Right lung (tissue), 2 donors: ENCODE measurements at regions not wholly inside any gene's neighbourhood (a gene's known extent, or its start where the extent isn't known, plus 50 kb on each side); places are given as distances from the start of the nearest gene placed in this dataset.

Experiments
- DNase-seq, 2 donors: peaks; one replicate each; pipeline ENCODE4 v3.0.0-alpha.2; 2013

DNA sequence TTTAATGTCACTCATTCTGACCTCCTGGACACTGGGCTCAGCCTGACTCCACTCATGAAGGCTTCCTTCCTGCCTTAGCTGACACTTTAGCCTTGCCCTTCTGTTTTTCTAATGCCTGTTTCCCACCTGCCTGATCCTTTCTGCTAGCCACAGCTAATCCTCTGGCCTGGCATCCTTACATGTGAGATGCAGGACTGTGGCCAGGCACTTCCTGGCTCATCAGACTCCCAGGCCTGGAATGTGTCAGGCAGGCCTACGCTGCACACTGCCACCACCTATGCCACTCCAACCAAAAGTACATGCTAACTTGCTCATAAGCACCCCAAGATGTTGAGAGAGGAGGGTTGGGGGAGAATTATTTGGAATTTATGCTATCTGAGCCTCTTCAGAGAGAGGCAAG lies 138.8 kb upstream of the NALF2 start:
- no peak for DNase-seq

DNA sequence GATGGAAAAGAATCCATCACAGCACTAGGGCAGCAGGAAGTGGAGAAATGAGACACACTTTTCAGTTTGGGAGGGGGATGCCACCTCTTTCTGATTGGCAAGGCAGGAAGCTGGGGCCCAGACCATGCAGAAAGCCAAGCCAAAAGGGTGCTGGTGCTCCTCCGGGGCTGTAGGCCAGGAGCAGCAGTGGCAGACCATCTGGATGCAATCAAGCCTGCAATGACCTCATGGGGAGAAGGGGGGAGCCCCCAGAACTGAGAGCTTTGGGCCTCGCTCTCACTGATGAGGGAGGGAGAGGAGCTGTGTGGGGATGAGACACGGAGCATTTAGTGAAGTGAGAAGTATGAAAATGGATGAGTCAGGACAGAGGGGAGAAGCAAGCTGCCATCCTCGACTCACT lies 141.3 kb upstream of the NALF2 start:
- peak; percentile 44 to 45 for DNase-seq

DNA sequence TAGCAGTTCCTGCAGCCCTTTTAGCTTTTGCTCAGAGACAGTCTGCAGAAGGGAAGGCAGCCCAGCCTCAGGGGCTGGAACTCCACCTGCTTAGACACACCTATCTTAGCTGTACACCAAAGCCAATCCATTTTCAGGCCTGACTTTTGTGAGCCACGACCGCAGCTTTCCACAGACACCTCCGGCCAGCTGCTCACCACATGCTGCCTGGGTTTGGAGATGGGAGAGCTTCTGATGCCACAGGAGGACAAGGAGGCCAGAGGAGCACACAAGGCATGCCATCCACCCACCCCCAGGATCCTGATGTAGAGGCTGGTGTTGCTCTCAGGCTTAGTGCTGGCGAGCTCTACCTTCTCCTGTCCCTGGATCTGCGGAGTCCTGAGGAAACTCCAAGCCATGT lies 141.8 kb upstream of the NALF2 start:
- DNase-seq: no peak

DNA sequence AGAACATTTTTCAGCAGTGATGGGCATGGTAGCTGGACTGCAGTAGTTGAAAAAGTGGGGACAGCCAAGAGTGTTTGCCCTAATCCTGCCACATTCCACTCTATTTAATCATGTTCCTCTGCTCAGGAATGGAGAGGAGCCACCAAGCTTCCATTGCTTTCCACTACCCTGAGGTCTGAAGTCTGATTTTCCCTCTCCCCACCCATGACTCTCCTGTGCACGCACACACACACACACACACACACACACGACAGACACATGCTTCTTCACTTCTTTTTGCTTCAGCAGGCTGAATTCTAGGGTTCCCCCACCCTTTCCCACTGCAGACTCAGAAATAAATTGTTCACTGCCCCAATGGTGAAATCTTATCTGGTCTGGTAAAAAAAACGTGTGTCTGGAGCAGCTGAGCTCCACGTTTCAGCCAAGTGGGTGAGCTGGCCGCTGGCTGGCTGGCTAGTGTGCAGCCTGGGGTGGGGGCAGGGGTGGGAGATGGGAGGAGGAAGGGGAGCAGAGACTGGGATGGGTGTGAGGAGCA lies 142.7 kb upstream of the NALF2 start:
- DNase-seq: peak; percentile 38 to 42

DNA sequence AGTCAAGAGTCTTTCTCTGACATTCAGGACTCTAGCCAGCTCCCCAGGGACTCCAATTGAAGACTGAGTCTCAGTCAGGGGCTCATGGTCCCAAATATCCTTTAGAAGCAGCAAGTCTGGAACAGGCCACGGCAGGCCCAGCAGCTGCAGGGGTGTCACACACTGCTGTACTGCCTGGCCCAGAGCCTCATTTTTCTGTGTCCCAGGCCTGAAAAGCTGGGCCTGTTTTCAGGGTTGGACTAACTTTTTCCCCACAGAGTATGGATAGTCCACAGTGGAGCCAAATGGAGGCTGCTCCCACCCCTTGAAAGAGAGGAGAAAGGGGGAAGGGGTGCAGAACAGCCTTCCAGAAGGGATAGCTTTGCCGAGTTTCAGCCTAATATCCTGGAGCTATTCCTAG lies 146.8 kb upstream of the NALF2 start:
- DNase-seq: no peak

DNA sequence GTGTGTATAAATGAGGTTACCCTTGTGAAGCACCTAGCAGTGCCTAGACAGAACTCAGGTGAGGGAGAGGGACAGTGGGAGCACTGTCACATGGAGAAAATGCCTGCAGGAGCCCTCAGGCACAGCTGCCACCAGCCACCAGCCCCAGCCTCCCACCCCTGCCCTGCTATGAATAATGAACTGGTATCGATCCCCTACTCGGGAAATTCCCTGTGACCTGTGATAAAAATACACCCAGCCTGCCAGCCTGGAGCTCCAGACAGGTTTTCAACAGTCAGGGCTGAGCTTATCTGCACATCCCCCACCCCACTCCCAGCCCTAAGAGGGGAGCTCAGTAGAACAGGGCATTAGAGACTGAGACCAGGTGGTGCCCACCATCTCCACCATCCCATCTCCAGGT lies 159.6 kb upstream of the PJA1 start:
- DNase-seq: no peak

DNA sequence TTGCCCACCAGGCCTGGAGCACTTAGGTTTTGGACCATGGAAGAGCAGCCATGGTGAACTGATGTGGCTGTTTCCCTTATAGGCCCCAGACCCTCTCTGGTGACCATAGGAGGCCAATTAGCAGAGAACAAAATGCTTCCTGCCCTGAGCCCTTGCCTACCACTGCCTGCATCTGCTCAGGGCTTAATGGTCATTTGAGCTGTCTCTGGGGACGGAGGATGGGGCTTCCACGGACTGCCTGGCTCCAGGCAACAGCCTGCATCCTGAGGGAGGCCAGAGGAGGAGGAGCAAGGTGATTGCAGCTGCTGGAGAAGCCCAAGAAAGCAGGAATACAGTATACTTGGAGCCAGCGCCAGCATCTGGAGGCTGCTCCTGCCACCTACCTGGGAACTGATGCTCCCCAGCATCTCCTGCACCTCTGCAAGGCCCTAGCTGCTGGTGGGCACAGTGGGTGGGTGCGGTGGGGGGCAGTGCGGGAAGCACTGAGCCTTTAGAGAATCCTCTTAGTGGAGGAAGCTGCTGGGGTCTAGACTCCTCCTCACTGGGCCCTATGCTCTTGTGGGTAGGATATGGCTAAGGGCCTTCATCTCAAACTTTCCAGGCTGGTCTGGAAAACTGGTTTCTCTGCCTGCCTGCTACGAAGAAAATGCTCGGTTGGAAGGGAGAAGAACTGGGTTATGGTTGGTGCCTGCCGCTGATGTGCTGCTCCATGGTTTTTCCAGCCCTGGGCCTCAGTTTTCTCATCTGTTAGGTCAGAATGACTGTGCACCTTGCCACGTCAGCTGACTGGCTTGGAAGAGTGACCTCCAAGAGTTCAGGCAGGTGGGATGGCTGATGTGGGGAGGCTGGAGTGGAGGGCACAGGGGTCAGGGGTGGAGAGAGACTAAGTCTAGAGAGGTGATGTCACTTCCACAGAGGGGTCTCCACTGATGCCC lies 158.8 kb upstream of the PJA1 start:
- no peak for DNase-seq

DNA sequence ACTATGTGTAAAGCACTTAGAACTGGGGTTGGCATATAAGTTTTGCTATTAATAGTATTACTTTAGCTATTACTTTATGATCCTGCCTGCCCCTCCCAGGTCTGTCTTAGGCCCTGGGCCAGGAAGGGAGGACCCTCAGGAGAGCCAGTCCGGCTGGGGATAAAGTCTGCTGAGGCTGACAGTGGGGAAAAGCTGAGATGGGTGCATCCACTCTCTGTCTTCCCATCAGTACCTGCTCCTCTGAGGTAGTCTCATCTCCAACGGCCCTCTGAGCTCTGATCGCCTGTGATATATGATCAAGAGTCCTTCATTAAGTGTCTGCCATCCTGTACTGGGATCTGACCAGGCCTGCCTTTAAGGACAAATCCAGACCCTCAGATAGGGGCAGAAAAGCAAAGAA lies 156.5 kb upstream of the PJA1 start:
- DNase-seq: no peak

DNA sequence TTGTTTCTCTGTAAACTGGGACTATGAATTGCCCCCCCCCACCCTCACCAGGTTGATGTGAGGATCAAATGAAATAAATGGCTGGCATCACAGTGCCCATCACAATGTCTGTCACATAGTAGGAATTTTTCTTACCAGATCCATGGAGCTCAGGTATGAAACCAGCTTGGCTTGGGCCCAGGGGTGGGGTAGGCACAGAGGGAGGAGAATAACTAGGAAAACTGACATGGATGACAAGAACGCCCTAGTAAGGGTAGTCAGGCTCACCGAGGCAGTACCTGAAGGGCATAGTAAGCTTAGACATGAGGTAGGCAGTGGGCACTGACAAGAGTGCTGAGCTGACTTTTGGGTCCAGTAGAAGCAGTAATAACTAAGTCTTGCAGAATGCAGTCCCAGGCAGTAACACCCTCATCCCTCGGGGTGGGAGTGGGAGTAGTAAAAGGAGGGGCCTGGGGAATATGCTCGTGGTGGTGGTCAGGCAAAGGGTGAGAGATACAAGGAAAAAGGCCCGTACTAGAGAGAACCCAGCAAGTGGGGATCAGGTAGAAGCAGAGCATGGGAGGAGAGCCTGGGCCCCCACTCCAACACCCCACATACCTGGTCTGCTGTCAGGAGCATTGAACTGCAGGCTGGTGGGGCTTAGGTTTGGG lies 155.9 kb upstream of the PJA1 start:
- DNase-seq: no peak

DNA sequence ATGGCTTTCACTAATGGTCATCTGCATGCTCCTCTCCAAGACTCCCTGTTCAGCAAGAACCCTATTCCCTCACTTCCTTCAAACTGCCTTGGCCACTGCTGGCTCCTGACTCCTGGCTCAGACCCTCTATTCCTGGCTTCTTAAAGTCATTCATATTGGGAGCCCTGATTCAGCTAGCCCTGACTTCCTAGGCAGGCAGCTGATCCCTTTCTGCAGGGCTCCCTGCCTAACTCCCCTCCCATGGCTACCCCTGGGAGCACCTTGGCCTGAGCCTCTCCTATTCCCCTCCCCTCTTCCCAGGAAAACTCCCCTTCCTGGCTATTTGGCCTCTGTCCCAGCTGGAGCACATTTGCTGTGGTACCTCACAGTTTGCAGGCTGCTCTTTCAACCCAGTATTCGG lies 154.9 kb upstream of the PJA1 start:
- DNase-seq: no peak

DNA sequence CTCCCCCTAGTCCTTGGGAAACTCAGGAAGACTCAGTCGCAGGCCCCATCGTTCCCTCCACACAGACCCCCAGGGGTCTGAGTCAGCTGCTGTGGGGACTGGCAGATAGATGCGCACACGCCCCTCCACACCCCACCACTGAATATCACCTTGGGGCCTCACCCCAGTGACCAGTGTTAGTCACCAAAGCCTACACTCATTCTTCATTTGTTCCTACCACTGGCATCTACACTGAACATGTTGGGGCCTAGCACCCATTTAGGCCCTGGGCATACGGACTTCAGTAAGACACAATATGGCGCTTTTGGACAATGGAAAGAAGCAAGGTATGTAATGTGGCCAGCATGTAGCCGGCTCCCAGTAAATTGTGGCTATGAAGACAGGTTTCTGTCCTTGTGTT lies 154.1 kb upstream of the PJA1 start:
- DNase-seq: no peak

DNA sequence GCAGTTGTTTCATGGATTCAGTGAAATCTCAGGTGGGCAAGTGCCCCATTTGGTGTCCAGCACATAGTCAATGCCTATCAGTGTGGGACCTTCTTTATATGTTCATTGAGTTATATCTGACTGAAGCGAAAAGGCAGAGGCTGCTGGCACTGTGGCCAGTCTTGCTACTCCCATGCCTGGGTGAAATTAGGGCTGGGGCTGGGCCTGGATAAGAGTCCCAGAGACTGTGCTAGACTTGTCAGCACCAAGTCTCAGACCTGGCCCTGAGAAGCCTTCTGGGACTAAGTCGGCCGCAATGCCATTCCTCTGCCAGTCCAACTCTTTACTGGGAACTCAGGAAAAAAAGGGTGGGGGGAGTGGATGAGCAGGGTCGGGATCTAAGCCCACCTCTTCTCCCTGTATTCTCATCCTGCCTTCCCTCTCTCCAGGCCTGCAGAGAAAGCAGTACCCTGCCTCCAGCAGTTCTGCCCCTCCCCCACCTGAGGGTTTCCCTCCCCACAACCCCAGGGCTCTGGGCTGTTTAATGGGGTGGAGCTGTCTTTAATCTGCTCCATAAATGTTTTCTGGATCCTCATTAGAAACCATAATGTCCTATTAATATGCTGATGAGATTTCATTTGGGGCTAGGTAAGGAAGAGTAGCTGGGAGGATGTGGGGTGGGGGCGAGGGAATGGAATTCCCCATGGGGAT lies 153.5 kb upstream of the PJA1 start:
- DNase-seq: no peak

DNA sequence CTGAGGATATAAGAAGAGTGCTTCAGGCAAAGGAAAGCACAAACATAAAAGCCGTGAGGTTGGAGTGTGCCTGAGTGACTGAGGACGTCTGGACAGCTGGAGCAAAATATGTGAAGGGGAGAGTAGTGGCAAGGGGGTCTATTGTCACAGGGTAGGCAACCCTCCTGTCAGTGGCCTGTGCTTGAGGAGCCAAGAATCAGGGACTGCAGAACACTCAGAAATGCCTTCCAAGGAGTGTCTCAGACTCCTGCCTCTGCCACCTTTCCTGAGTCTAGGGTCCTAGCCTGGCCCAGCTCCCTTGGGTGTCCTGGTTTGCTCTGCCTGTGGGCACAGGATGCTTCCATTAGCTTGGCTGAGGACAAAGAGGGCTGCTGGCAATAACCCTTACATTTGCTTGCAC lies 152.5 kb upstream of the PJA1 start:
- DNase-seq: no peak

DNA sequence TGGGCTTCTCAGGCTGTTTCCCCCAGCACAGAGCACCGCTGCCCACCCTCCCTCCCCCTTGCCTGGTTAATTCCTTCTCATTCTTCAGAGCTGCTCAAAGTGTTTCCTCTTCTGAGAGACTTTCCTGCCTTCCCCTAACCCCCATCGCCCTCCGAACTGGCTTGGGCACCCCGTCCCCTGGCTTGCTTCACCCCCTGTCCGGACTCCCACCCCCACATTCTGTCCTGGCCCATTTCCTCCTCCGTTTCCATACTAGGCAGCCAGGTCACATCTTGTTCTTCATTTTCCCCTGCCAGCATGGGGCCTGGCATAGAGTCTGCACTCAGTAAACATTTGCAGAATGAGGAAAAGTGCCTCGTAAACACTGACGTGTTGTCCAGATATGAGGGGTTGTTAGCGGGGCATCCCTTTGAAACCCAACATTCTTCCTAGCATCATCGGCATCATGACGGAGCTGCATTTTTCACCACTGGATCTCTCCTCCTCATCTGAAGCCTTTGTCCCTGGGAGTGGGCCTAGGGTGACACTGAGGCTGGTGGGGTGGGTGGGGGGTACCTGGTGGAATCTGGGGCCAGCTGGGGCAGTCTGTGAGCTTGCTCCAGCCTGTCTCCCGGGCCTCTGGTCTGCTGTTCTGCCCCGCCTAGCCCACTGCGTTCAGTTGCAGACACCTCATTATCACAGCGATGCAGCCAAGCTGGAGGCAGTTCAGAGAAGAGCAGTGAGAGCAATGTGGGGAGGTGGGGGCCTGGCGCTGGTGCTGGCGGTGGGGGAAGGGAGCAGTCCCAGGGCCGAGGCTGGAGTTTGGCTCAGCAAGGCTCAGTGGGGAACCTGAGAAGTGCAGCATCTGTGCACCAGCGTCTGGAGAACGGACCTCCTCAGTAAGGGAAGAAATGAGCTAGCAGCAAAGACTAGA lies 149.4 kb upstream of the PJA1 start:
- peak; percentile 87 to 91 for DNase-seq

DNA sequence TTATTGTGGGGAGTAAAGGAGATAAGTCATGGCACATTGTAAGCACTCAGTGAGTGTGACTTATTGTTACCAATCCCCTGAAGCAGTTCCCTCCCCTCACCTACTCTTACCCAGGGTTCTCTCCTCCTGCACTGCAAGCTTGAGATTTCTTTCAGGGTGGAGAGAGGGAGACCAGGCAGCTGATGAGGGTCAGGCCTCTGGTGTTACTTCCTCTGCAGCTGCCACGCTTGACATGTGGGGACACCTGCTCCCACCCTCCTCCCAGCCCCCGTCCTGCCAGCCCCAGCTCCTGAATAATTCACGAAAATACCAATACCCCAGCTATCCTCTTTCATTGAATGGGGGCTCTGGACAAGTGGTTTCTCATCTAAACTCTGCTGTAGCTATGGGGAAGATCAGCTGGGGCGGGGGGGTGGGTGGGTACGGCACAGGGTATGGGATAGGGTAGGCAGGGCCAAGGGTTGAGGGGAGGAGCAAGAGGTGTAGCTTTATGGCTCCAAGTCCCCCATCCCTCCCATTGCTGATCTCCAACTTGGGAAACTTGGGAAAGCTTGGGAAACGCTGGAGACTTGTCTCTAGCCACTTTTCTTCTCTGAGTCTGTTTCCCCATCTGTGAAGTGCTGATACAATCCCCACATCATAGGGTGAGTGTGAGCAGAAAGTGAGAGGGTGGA lies 148.5 kb upstream of the PJA1 start:
- DNase-seq: no peak

DNA sequence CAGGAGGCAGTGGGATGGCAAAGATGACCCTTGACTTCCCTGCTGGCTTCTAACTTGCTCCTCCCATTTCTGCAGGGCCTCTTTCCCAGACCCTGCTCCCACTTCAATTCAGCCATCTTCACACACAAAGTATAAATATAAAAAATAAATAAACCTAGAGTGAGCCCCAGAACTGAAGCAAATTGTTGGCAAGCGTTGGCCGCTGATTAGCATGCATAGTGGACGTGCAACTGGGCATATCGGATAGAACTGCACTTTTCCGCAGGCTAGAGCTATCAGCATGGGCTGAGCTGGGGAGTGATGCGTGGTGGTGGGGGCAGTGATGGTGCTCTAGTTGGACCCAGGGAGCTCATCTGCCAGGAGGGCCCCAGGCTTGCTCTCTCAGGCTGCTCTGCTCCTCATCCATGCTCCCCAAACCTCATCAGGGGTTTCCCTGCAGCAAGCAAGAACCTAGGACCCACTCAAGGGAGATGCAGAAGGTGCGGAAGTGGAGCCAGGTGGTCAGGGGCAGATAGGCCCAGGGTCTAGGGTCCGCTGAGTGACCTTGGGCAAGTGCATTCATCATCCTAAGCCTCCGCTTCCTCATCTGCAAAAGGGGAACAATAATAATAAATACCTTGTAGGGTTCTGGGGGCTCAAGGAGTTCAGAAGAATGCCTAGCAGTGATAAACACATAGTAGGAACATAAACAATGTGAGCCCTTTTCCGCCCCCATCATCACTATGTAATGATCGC lies 146.8 kb upstream of the PJA1 start:
- DNase-seq: no peak

DNA sequence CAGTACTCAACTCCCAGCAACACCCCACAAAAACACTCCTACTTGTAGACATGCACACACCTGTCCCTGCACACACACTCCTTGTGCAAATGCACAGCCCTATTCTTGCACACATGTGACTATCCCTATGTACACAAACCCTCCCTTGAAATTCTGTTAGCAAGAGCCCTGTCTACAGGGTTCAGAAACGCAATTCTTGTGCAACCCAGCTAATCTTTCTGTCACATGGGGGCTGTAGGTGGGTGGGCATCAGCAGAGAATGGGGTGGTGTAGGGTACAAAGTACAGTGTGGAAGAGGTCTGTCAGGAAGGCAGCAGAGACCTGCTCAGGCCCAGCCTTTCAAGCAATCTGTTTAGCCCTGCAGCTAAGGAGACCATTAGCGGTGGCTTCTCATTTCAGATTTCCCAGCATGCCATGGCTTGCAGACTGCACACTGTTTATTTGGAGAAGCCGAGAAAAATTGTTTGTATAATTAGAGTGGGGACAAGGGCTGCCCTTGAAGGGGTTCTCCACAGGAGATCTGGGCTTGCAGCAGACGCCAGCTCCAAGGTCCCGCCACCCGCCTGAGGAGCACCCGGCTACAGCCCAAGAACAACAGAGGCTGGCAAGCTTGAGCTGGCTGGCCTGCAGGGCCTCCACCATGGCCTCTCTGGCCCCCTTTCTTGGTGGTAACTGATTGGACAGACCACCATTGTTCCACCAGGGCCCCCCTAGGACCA lies 144.0 kb upstream of the PJA1 start:
- no peak for DNase-seq

DNA sequence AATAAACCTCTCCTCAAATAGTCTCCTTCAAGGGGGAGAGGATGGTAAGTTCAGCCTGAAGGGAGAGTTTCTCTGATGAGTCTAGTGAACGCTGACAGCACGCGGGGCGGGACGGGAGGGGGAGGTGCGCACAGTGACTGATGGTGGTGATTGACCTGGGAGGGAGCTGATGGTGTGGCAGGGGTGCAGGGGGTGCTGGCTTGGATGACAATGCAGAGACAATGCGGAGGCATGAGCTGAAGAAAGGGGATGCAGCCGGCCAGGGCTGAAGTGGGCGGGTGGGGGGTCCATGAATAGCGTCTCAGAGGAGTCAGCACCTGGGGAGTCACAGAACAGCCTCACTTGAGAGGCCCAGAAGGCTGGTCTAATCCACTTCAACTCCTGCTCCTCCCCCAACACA lies 142.5 kb upstream of the PJA1 start:
- no peak for DNase-seq

DNA sequence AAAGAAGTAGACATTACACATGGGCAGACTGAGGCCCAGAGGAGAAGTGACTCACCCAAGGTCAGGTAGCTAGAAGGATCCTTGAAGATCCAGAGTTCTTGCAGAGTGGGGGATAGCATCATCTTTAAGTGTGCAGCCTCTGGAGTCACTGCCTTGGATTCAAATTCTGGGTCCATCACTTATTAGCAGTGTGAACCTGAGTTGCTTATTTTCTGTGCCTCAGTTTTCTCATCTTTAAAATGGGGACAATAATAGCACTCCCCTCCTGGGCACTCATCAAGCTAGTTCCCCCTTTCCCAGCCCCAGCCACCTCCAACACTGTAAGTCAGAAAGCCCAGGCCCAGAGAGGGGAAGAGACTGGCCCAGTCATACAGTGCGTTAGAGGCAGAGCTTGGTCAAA lies 141.8 kb upstream of the PJA1 start:
- no peak for DNase-seq

DNA sequence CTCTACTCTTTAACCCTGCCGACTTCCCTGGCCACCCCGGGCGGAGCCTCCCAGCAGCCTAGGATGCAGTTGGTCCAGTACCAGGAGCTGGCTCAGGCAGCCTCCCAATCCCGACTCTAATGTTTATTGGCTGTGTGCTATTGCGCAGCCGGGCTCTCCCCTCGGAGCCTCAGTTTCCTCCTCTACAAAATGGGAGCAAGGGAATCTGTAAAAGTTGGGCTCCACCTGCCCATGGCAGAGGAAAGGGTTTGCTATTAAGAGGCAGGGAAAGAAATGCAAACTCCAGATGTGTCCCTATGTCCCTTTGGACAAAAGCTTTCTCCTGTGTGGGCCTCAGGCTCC lies 140.8 kb upstream of the PJA1 start:
- no peak for DNase-seq
